ENCODE measurements at regions not wholly inside any gene's neighbourhood (a gene's known extent, or its start where the extent isn't known, plus 50 kb on each side); places are given as distances from the start of the nearest gene placed in this dataset.

DNA sequence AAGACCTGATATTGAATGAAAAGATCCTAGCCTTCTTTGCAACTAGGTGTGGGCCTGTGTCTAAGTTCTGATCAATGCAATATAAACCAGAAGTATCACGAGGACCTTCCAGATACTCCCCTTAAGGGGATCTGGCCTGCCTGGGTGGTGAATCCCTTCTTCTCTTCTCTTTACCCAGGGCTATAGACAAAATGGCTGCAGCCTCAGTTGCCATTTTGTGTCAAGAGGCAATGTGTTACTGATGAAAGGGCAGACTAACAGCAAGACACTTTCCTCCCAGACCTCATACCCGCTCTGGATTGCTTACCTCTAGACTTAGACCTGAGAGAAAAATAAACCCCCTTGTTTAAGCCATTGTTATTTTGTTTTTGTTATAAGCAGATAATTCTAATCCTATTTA is 84.5 kb upstream of the CHD6 start:
- TF ChIP-seq, protein P1, sequence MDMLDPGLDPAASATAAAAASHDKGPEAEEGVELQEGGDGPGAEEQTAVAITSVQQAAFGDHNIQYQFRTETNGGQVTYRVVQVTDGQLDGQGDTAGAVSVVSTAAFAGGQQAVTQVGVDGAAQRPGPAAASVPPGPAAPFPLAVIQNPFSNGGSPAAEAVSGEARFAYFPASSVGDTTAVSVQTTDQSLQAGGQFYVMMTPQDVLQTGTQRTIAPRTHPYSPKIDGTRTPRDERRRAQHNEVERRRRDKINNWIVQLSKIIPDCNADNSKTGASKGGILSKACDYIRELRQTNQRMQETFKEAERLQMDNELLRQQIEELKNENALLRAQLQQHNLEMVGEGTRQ (IDR thresholded peaks at IDR 0.05; ENCODE audit: low read depth, low read length): no peak
- TF ChIP-seq, protein P2, sequence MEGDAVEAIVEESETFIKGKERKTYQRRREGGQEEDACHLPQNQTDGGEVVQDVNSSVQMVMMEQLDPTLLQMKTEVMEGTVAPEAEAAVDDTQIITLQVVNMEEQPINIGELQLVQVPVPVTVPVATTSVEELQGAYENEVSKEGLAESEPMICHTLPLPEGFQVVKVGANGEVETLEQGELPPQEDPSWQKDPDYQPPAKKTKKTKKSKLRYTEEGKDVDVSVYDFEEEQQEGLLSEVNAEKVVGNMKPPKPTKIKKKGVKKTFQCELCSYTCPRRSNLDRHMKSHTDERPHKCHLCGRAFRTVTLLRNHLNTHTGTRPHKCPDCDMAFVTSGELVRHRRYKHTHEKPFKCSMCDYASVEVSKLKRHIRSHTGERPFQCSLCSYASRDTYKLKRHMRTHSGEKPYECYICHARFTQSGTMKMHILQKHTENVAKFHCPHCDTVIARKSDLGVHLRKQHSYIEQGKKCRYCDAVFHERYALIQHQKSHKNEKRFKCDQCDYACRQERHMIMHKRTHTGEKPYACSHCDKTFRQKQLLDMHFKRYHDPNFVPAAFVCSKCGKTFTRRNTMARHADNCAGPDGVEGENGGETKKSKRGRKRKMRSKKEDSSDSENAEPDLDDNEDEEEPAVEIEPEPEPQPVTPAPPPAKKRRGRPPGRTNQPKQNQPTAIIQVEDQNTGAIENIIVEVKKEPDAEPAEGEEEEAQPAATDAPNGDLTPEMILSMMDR (conservative IDR thresholded peaks at IDR 0.05; ENCODE audit: low read depth, low read length): no peak
- TF ChIP-seq POLR2A (IDR thresholded peaks at IDR 0.05; ENCODE audit: low read depth, low read length): no peak
- TF ChIP-seq, protein P3, sequence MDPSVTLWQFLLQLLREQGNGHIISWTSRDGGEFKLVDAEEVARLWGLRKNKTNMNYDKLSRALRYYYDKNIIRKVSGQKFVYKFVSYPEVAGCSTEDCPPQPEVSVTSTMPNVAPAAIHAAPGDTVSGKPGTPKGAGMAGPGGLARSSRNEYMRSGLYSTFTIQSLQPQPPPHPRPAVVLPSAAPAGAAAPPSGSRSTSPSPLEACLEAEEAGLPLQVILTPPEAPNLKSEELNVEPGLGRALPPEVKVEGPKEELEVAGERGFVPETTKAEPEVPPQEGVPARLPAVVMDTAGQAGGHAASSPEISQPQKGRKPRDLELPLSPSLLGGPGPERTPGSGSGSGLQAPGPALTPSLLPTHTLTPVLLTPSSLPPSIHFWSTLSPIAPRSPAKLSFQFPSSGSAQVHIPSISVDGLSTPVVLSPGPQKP (IDR thresholded peaks at IDR 0.05; ENCODE audit: borderline replicate concordance, low read depth, low read length): no peak
- TF ChIP-seq CEBPB (IDR thresholded peaks at IDR 0.05; ENCODE audit: low read depth, low read length): no peak
- TF ChIP-seq MAZ (IDR thresholded peaks at IDR 0.05; ENCODE audit: borderline replicate concordance, low read depth, low read length): no peak
- TF ChIP-seq SMC3 (IDR thresholded peaks at IDR 0.05; ENCODE audit: low read depth, low read length): no peak
- no peak for TF ChIP-seq MAFK (IDR thresholded peaks at IDR 0.05; ENCODE audit: low read depth, low read length)
- TF ChIP-seq RFX5 (IDR thresholded peaks at IDR 0.05; ENCODE audit: low read depth, low read length): no peak
- TF ChIP-seq RCOR1 (IDR thresholded peaks at IDR 0.05; ENCODE audit: insufficient replicate concordance, low read length): no peak
- no peak for TF ChIP-seq RAD21 (IDR thresholded peaks at IDR 0.05; ENCODE audit: low read length)
- no peak for TF ChIP-seq MXI1 (IDR thresholded peaks at IDR 0.05; ENCODE audit: borderline replicate concordance, low read depth, low read length)
